NK-92 treated with Interleukin-12 subunit alpha and Interleukin-12 subunit beta, amount 100 ng/mL, for 24 hours (cell line): ENCODE measurements at regions not wholly inside any gene's neighbourhood (a gene's known extent, or its start where the extent isn't known, plus 50 kb on each side); places are given as distances from the start of the nearest gene placed in this dataset.

Source experiments
- DNase-seq: peaks from one replicate; lab custom pipeline; 2025; lab: John Stamatoyannopoulos, UW

- DNase-seq, result no peak
Measured at GRCh38 chrX:71000139-71000538, 68.0 kb downstream of the SNX12 start.

GRCh38 chrX:70998411-70999027, 67.6 kb upstream of the SLC7A3 start:
- DNase-seq, result peak; percentile 6

GRCh38 chrX:70995338-70995737, 64.4 kb upstream of the SLC7A3 start:
- no peak for DNase-seq

DNA sequence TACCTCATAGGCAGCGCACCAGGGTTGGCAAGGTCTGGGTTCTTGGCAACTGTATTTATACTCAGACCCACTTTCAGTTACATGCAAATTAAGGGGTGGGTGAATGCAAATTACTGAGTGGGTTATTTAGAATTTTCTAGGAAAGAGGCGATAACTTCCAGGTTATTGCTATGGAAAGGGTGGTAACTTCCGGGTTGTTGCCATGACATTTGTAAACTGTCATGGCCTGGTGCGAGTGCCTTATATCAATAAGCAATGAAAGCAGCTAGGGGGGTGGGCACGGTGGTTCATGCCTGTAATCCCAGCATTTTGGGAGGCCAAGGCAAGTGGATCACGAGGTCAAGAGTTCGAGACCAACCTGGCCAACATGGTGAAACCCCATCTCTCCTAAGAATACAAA, 57.5 kb upstream of the SLC7A3 start:
- DNase-seq, result no peak
